ENCODE measurements at regions not wholly inside any gene's neighbourhood (a gene's known extent, or its start where the extent isn't known, plus 50 kb on each side); places are given as distances from the start of the nearest gene placed in this dataset.

DNA sequence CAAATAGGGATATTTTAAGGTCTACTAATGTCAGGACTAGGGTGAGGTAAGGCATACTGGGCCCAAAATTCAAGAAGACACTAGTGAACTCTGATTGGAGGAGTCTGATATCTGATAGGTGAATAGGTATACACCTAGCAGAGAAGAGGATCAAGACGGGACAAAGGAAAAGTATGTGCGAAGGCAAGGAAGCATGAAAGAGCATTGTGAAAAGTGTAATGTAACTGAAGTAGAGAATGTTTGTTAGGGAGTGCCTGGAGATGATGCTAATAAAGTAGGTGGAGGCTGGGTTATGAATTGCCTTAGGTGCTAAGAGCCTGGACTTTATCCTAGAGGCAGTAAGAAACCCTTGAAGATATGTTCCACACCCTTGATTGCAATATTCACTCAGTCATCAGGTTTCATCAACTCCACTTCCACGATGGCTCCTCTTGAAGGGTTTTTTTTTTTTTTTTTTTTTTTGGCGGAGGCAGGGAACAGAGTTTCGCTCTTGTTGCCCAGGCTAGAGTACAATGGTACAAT lies 49.9 kb upstream of the XIAP start:
- no peak overlapping the region for H3K4ac ChIP-seq (ENCODE audit: low read length)
- H3K36me3 ChIP-seq (replicated peaks in 1 of 2; ENCODE audit: control insufficient read depth in 2 of 2, insufficient read depth in 2 of 2, low read length in 2 of 2) = no peaks in the 10 kb centered on the region
- H3K14ac ChIP-seq (ENCODE audit: low read length) = no peak overlapping the region
- DNase-seq (ENCODE audit: low spot score) = no peak
- H2BK5ac ChIP-seq (ENCODE audit: low read length) = no peak overlapping the region
- no peak overlapping the region for H2AK5ac ChIP-seq (ENCODE audit: low read depth, low read length)
- no peak overlapping the region for H3K27ac ChIP-seq (replicated peaks; ENCODE audit: low read length)
- H2BK15ac ChIP-seq (ENCODE audit: low read length) = no peak overlapping the region
- H3K27me3 ChIP-seq (ENCODE audit: control insufficient read depth in 3 of 3, insufficient read depth in 3 of 3, low read depth in 1 of 3, low read length in 3 of 3) = no peaks in the 10 kb centered on the region
- no peak overlapping the region for H3K23ac ChIP-seq (ENCODE audit: low read depth, low read length, poor library complexity)
- H3K4me3 ChIP-seq (ENCODE audit: low read length in 2 of 2) = no peak overlapping the region
- no peak overlapping the region for H2BK12ac ChIP-seq (ENCODE audit: low read length)
- no peak overlapping the region for H3K18ac ChIP-seq (ENCODE audit: low read length)
- no peaks in the 10 kb centered on the region for H3K79me1 ChIP-seq (ENCODE audit: low read depth, low read length)
- H3K4me2 ChIP-seq (ENCODE audit: insufficient read depth, low read length, poor library complexity, severe bottlenecking) = no peak overlapping the region
- no CpG with 5 or more reads among the region's 5 CpGs for whole genome bisulfite sequencing, 2 donors (ENCODE audit: extremely low coverage in 2 of 2, insufficient read length in 2 of 2, insufficient replicate concordance in 1 of 2)
- H4K91ac ChIP-seq (ENCODE audit: low read depth, low read length, poor library complexity) = no peak overlapping the region
- H3K4me1 ChIP-seq (ENCODE audit: control insufficient read depth in 2 of 2, insufficient read depth in 1 of 2, low read depth in 1 of 2, low read length in 2 of 2) = no peaks in the 10 kb centered on the region
- H2BK120ac ChIP-seq (ENCODE audit: low read depth, low read length) = no peak overlapping the region
- H3K9me3 ChIP-seq (replicated peaks in 1 of 2; ENCODE audit: control insufficient read depth in 2 of 2, insufficient read depth in 1 of 2, low read depth in 1 of 2, low read length in 2 of 2) = no peaks in the 10 kb centered on the region
- no peak overlapping the region for H4K8ac ChIP-seq (ENCODE audit: low read depth, low read length)
- H2AFZ ChIP-seq (ENCODE audit: low read length) = no peak overlapping the region
- no peak overlapping the region for H3K9ac ChIP-seq (ENCODE audit: low read depth, low read length, poor library complexity)

All from neuronal stem cell (in vitro differentiated cells).